Coronary artery (tissue), 2 donors: ENCODE measurements at regions not wholly inside any gene's neighbourhood (a gene's known extent, or its start where the extent isn't known, plus 50 kb on each side); places are given as distances from the start of the nearest gene placed in this dataset.
A peak's percentile ranks its signal among the peaks of the same experiment; 100 is the strongest.

ENCODE experiments used
- DNase-seq: peaks from one replicate; pipeline ENCODE4 v3.0.0-alpha.2; 2017; ENCODE audit warnings: low spot score
- H3K27ac ChIP-seq, 2 donors: fragments of 200-600 bp; sonication (generic); one replicate each; pipeline ENCODE4 v1.5.1; 2016 to 2019
- H3K4me3 ChIP-seq: fragments of 200-600 bp; sonication (generic); 2 replicates; pipeline ENCODE4 v1.5.1; 2016; ENCODE audit warnings: mild to moderate bottlenecking, moderate library complexity
- TF ChIP-seq, protein P1 (sequence below): fragments of 200-600 bp; sonication (generic); IDR thresholded peaks from one replicate; pipeline ENCODE4 v1.5.1; 2019; ENCODE audit warnings: antibody characterized with exemption

DNA sequence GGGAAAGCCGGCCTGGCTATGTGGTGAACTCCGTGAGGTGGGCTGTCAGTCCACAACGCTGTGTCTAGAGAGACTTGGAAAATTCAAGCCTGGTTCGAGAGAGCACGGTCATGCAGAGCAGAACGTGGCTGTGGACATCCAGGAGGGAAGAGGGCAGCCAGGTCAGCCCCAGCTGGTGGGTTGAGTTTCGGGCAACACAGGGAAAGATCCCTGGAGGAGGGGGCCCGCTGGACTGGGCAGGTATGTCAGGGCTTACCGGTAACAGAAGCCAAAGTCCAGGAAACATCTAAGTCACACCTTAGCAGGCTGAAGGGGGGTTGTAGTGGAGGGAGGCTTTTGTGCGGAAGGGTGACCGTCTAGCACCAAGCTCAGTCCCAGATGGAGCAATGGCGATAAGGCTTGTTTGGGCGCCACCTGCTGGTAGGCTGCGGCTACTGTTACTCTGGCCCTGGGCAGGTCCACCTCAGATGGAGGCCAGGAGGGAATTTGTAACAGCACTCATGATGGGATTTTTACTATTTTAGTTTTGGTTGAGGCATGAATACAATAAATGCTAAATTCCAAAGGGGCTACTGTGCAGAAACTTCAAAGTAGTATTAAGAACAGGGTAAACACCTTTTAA, 143.3 kb upstream of the ZNF644 start:
- DNase-seq = no peak
- Histone ChIP-seq H3K27ac (no peak overlapping the region), H3K4me3 (no peak overlapping the region)
- TF ChIP-seq, protein P1, sequence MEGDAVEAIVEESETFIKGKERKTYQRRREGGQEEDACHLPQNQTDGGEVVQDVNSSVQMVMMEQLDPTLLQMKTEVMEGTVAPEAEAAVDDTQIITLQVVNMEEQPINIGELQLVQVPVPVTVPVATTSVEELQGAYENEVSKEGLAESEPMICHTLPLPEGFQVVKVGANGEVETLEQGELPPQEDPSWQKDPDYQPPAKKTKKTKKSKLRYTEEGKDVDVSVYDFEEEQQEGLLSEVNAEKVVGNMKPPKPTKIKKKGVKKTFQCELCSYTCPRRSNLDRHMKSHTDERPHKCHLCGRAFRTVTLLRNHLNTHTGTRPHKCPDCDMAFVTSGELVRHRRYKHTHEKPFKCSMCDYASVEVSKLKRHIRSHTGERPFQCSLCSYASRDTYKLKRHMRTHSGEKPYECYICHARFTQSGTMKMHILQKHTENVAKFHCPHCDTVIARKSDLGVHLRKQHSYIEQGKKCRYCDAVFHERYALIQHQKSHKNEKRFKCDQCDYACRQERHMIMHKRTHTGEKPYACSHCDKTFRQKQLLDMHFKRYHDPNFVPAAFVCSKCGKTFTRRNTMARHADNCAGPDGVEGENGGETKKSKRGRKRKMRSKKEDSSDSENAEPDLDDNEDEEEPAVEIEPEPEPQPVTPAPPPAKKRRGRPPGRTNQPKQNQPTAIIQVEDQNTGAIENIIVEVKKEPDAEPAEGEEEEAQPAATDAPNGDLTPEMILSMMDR = peak; percentile 77

- no peak for DNase-seq
- no peak overlapping the region for H3K27ac ChIP-seq
- no peak overlapping the region for H3K4me3 ChIP-seq
- TF ChIP-seq, protein P1 = no peak
Measured at GRCh38 chr1:91162613-91163012, 140.8 kb upstream of the ZNF644 start.

- no peak for DNase-seq
- Histone ChIP-seq H3K4me3 (no peak overlapping the region), H3K27ac (no peak overlapping the region)
- TF ChIP-seq, protein P1 = no peak
Measured at GRCh38 chr1:91161749-91162148, 139.9 kb upstream of the ZNF644 start.

GRCh38 chr1:91161166-91161565, 139.3 kb upstream of the ZNF644 start:
- no peak overlapping the region for H3K27ac ChIP-seq
- no peak for DNase-seq
- no peak overlapping the region for H3K4me3 ChIP-seq
- TF ChIP-seq, protein P1 = no peak

- DNase-seq = no peak
- TF ChIP-seq, protein P1 = no peak
- Histone ChIP-seq H3K4me3 (no peak overlapping the region), H3K27ac (no peak overlapping the region)
Measured at GRCh38 chr1:91160363-91161075, 138.7 kb upstream of the ZNF644 start.

DNA sequence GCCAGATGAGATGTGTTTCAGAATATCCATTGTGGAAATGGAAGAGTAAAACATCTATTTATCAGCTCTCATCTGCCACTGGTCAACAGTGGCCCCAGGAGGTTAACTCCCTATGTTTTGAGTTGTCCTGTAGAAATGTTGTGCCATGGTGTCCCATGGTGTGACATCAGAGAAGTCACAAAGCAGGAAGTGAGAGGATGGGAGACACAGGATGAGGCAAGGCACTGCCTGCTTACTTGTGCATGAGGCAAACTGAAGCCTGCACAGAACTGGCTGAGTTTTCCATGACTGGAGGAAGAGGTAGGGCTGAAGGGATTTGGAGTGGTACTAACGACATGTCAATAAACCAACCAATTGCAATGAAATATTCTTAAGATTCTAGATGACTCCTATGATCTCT, 131.5 kb upstream of the ZNF644 start:
- no peak overlapping the region for H3K27ac ChIP-seq

More for the DNA sequence above, 131.5 kb upstream of the ZNF644 start:
- H3K4me3 ChIP-seq = no peak overlapping the region
- TF ChIP-seq, protein P1 = no peak
- no peak for DNase-seq
